H9 (cell line): ENCODE measurements at regions not wholly inside any gene's neighbourhood (a gene's known extent, or its start where the extent isn't known, plus 50 kb on each side); places are given as distances from the start of the nearest gene placed in this dataset.

Experiments used
- DNase-seq: peaks from one replicate; pipeline ENCODE4 v3.0.0-alpha.2; 2017
- H2AFZ ChIP-seq: one replicate; pipeline ENCODE4 v1.6.1; 2013; ENCODE audit warnings: mild to moderate bottlenecking, low read length, control low read depth, moderate library complexity
- H2AK5ac ChIP-seq: 2 replicates; pipeline ENCODE4 v1.6.1; 2013; ENCODE audit warnings: low read length, control low read depth, mixed read lengths; ENCODE audit not compliant: insufficient read length
- H2BK120ac ChIP-seq: one replicate; pipeline ENCODE4 v1.6.1; 2013; ENCODE audit warnings: low read depth, mild to moderate bottlenecking, low read length, control low read depth, inconsistent platforms; ENCODE audit not compliant: poor library complexity, severe bottlenecking
- H2BK12ac ChIP-seq: 2 replicates; pipeline ENCODE4 v1.6.1; 2013; ENCODE audit warnings: low read length, control low read depth, mixed read lengths, low read depth; ENCODE audit not compliant: insufficient read length
- H2BK15ac ChIP-seq: 2 replicates; pipeline ENCODE4 v1.6.1; 2013; ENCODE audit warnings: low read depth, low read length, control low read depth
- H2BK20ac ChIP-seq: one replicate; pipeline ENCODE4 v1.6.1; 2013; ENCODE audit warnings: low read depth, mild to moderate bottlenecking, low read length, control low read depth, inconsistent platforms; ENCODE audit not compliant: poor library complexity, severe bottlenecking
- H2BK5ac ChIP-seq: 2 replicates; pipeline ENCODE4 v1.6.1; 2013; ENCODE audit warnings: low read length, control low read depth, mixed read lengths; ENCODE audit not compliant: insufficient read length
- H3K14ac ChIP-seq: 2 replicates; pipeline ENCODE4 v1.6.1; 2013; ENCODE audit warnings: low read length, control low read depth; ENCODE audit not compliant: insufficient read depth
- H3K18ac ChIP-seq: 2 replicates; pipeline ENCODE4 v1.6.1; 2013; ENCODE audit warnings: low read depth, mild to moderate bottlenecking, mixed read lengths, low read length, control low read depth; ENCODE audit not compliant: insufficient read length
- H3K23ac ChIP-seq: 2 replicates; pipeline ENCODE4 v1.6.1; 2013; ENCODE audit warnings: low read length, control low read depth, mixed read lengths, low read depth; ENCODE audit not compliant: insufficient read length
- H3K23me2 ChIP-seq: 2 replicates; pipeline ENCODE4 v1.6.1; 2013; ENCODE audit warnings: low read depth, mild to moderate bottlenecking, mixed read lengths, low read length, control low read depth; ENCODE audit not compliant: insufficient read length, poor library complexity, severe bottlenecking
- H3K27ac ChIP-seq: 2 replicates; pipeline ENCODE4 v1.5.1; 2013; ENCODE audit warnings: low read length, control low read depth, mixed read lengths, low read depth; ENCODE audit not compliant: insufficient read length
- H3K27me3 ChIP-seq: 2 replicates; pipeline ENCODE4 v1.6.1; 2013; ENCODE audit warnings: low read length, control low read depth, inconsistent platforms; ENCODE audit not compliant: insufficient read depth
- H3K4ac ChIP-seq: 2 replicates; pipeline ENCODE4 v1.6.1; 2013; ENCODE audit warnings: low read depth, mild to moderate bottlenecking, control low read depth, inconsistent platforms, low read length, moderate library complexity
- H3K4me1 ChIP-seq: 2 replicates; pipeline ENCODE4 v1.6.1; 2013; ENCODE audit warnings: low read length, control low read depth, inconsistent platforms; ENCODE audit not compliant: insufficient read depth
- H3K4me2 ChIP-seq: 2 replicates; pipeline ENCODE4 v1.6.1; 2013; ENCODE audit warnings: low read length, control low read depth, mixed read lengths; ENCODE audit not compliant: insufficient read length, insufficient read depth
- H3K56ac ChIP-seq: 2 replicates; pipeline ENCODE4 v1.6.1; 2013; ENCODE audit warnings: low read depth, mild to moderate bottlenecking, mixed read lengths, low read length, control low read depth; ENCODE audit not compliant: insufficient read length
- H3K79me1 ChIP-seq: 2 replicates; pipeline ENCODE4 v1.6.1; 2013; ENCODE audit warnings: low read depth, mild to moderate bottlenecking, moderate library complexity, low read length, control low read depth, inconsistent platforms; ENCODE audit not compliant: insufficient read depth, poor library complexity, severe bottlenecking
- H3K79me2 ChIP-seq: 2 replicates; pipeline ENCODE4 v1.6.1; 2013; ENCODE audit warnings: low read length, control low read depth, inconsistent platforms; ENCODE audit not compliant: insufficient read depth
- H3K9ac ChIP-seq: 2 replicates; pipeline ENCODE4 v1.6.1; 2013; ENCODE audit warnings: low read length, control low read depth, mixed read lengths; ENCODE audit not compliant: insufficient read length; ENCODE audit errors: extremely low read depth
- H3K9me3 ChIP-seq: one replicate; pipeline ENCODE4 v1.6.1; 2013; ENCODE audit warnings: low read depth, low read length, inconsistent platforms; ENCODE audit not compliant: control insufficient read depth
- H3T11ph ChIP-seq: one replicate; pipeline ENCODE4 v1.6.1; 2013; ENCODE audit warnings: mild to moderate bottlenecking, low read length, control low read depth, inconsistent platforms
- H4K20me1 ChIP-seq: one replicate; pipeline ENCODE4 v1.6.1; 2013; ENCODE audit not compliant: control insufficient read depth, insufficient read length, insufficient read depth
- H4K5ac ChIP-seq: 2 replicates; pipeline ENCODE4 v1.6.1; 2013; ENCODE audit warnings: low read depth, mild to moderate bottlenecking, mixed read lengths, low read length, control low read depth; ENCODE audit not compliant: insufficient read length
- H4K8ac ChIP-seq: replicated peaks from 2 replicates; pipeline ENCODE4 v1.6.1; 2013; ENCODE audit warnings: low read length, control low read depth, mixed read lengths, low read depth; ENCODE audit not compliant: insufficient read length
- H4K91ac ChIP-seq: 2 replicates; pipeline ENCODE4 v1.6.1; 2013; ENCODE audit warnings: low read depth, mild to moderate bottlenecking, moderate library complexity, mixed read lengths, low read length, control low read depth; ENCODE audit not compliant: insufficient read length
- H3K27ac Mint-ChIP-seq, 3 experiments: 2 replicates in 2 of 3; 3 replicates in 1 of 3; pipeline ENCODE4 v1.8.0; 2020 to 2021; ENCODE audit warnings: mixed read lengths in 3 of 3, mild to moderate bottlenecking in 1 of 3, moderate library complexity in 1 of 3
- H3K27me3 Mint-ChIP-seq: 2 replicates; pipeline ENCODE4 v1.8.0; 2021; ENCODE audit warnings: low read depth, mild to moderate bottlenecking, moderate library complexity, mixed read lengths
- H3K36me3 Mint-ChIP-seq, 3 experiments: 2 replicates in 2 of 3; 3 replicates in 1 of 3; pipeline ENCODE4 v1.8.0; 2020 to 2021; ENCODE audit warnings: low read depth in 3 of 3, mixed read lengths in 3 of 3; ENCODE audit not compliant: insufficient read depth in 1 of 3
- H3K4me1 Mint-ChIP-seq, 2 experiments: 2 replicates each; pipeline ENCODE4 v1.8.0; 2020; ENCODE audit warnings: mixed read lengths in 2 of 2
- H3K4me3 Mint-ChIP-seq, 2 experiments: 2 replicates in 1 of 2; 3 replicates in 1 of 2; pipeline ENCODE4 v1.8.0; 2020 to 2021; ENCODE audit warnings: mild to moderate bottlenecking in 2 of 2, mixed read lengths in 2 of 2, moderate library complexity in 1 of 2
- H3K9me3 Mint-ChIP-seq, 2 experiments: 2 replicates in 1 of 2; 3 replicates in 1 of 2; pipeline ENCODE4 v1.8.0; 2020; ENCODE audit warnings: mild to moderate bottlenecking in 2 of 2, mixed read lengths in 2 of 2, moderate library complexity in 1 of 2
- CTCF ChIP-seq: fragments of 200-600 bp; sonication (generic); conservative IDR thresholded peaks from 3 replicates; pipeline ENCODE4 v1.8.0; 2021; ENCODE audit warnings: antibody characterized with exemption, mild to moderate bottlenecking
- WGBS: extraction: QIAGEN DNeasy Blood & Tissue Kit; methylation state at CpG from one replicate; pipeline ENCODE4 v1.1.7; 2013; ENCODE audit warnings: missing lambda C conversion rate, low lambda C conversion rate, mixed read lengths; ENCODE audit not compliant: insufficient read length; ENCODE audit errors: extremely low coverage; 5-methylcytosine and 5-hydroxymethylcytosine counted together

GRCh38 chr6:19059102-19059501 lies 672.0 kb downstream of the RNF144B start:
- H3K9me3 Mint-ChIP-seq = no peaks in the 10 kb centered on the region; a peak in 1 of 5 replicates
- H2BK5ac ChIP-seq = no peak overlapping the region
- H3K18ac ChIP-seq = no peak overlapping the region
- no peaks in the 10 kb centered on the region for H3K79me2 ChIP-seq
- H3K4ac ChIP-seq = no peak overlapping the region
- H3K56ac ChIP-seq = no peak overlapping the region
- no peak overlapping the region for H2BK15ac ChIP-seq
- H3K27ac ChIP-seq = no peak overlapping the region
- no peaks in the 10 kb centered on the region for H3K9me3 ChIP-seq
- H4K8ac ChIP-seq = no peak overlapping the region
- H2BK12ac ChIP-seq = no peak overlapping the region
- H3K9ac ChIP-seq = no peak overlapping the region
- H3K4me1 Mint-ChIP-seq = no peaks in the 10 kb centered on the region
- no peak overlapping the region for H4K91ac ChIP-seq
- H2AK5ac ChIP-seq = no peak overlapping the region
- TF ChIP-seq CTCF = no peak
- H3K36me3 Mint-ChIP-seq = peaks cover 0 to 1% (median 0%) of the 10 kb centered on the region in 3 experiments; a peak in 1 of 7 replicates
- H3K79me1 ChIP-seq = no peaks in the 10 kb centered on the region
- H3K27me3 ChIP-seq = no peaks in the 10 kb centered on the region
- H3K27me3 Mint-ChIP-seq = no peaks in the 10 kb centered on the region
- H3K27ac Mint-ChIP-seq = no peak overlapping the region
- no peaks in the 10 kb centered on the region for H4K20me1 ChIP-seq
- H3K14ac ChIP-seq = no peak overlapping the region
- no peak overlapping the region for H3K23ac ChIP-seq
- no peak overlapping the region for H3K4me3 Mint-ChIP-seq
- no peak overlapping the region for H3K4me2 ChIP-seq
- WGBS = no CpG with 5 or more reads among the region's 4 CpGs
- no peak overlapping the region for H2BK20ac ChIP-seq
- no peaks in the 10 kb centered on the region for H3K23me2 ChIP-seq
- no peak overlapping the region for H2AFZ ChIP-seq
- no peak overlapping the region for H3T11ph ChIP-seq
- H2BK120ac ChIP-seq = no peak overlapping the region
- no peak for DNase-seq
- H4K5ac ChIP-seq = no peak overlapping the region
- H3K4me1 ChIP-seq = no peaks in the 10 kb centered on the region
